Right renal pelvis (tissue), 4 donors: ENCODE measurements at regions not wholly inside any gene's neighbourhood (a gene's known extent, or its start where the extent isn't known, plus 50 kb on each side); places are given as distances from the start of the nearest gene placed in this dataset.

Experiments
- DNase-seq, 4 donors: peaks; one replicate each; pipeline ENCODE4 v3.0.0-alpha.2; 2013; ENCODE audit warnings: low read depth in 4 of 4, low spot score in 3 of 4, missing footprints in 1 of 4

DNA sequence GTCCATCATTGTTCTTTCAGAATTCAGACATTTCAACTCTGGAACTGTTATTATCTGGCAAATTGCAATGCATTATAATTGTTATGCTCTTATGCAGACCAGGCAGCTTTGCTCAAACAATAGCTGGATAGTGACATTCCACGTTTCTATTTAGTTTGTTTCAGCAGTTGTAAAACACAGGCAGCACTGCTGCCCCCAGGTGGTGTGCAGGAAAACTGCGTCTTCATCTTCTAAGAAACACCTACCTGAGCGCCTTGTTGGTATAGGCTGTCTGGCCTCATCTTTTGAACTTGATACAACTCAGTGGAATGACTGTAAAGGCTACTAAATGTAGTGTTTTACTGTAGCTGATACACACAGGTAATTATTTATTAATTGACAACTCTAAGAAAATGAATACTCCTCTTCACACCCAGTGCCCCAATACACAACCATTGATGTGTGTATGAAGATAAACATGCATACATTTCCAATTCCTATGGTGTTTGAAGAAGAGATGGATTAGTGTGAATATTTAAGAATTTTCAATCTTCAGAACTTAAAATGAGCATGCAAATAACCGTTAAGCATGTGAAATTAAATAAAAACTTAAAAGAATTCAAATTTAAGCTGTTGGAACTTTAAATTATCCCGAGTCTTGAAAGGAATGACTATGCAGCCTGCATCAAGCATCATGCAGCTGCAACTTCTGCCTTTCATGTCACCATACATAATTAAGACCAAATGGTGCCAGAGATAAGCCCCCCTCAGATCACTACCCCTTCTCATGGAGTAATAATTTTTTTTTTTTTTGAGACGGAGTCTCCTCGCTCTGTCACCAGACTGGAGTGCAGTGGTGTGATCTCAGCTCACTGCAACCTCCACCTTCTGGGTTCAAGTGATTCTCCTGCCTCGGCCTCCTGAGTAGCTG is 85.6 kb downstream of the CD8B2 start:
- DNase-seq = no peak

DNA sequence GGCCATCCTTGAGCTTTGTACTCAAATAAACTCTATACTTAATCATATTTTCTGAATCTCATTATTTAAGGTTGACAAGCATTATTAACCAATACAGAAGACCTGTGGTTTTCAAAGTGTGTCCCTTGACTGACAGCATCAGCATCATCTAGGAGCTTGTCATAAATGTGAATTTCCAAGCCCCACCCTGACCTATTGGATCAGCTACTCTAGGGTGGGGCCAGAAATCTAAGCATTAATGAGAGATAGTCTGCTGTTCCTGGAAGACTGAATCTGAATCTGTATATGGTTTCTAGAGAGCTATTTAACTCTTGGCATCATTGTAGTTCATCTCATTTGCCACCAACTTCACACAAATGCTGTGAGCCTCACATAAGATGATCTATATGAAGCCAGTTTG is 86.6 kb downstream of the CD8B2 start:
- DNase-seq = no peak

DNA sequence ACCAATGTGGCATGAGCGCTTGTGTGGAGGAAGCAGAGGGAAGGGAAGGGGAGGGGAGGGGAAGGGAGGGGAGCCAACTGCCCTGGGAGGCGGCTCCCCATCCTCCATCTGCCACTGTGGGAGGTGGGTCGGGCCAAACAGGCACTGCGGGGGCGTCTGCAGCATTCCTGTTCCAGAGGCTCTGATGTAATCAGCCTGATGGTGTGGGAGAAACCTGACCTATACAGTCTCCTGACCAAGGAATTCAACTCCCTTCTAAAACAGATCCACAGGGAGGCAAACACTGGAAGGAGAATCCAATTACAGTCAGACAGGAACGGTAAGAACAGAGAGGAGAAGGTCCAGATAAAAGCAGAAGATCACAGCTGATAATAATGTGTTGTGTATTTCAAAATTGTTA is 88.8 kb downstream of the CD8B2 start:
- DNase-seq = peak; percentile 58 to 78 (median 72)

GRCh38 chr2:106577255-106577651 is 90.1 kb downstream of the CD8B2 start:
- no peak for DNase-seq

DNA sequence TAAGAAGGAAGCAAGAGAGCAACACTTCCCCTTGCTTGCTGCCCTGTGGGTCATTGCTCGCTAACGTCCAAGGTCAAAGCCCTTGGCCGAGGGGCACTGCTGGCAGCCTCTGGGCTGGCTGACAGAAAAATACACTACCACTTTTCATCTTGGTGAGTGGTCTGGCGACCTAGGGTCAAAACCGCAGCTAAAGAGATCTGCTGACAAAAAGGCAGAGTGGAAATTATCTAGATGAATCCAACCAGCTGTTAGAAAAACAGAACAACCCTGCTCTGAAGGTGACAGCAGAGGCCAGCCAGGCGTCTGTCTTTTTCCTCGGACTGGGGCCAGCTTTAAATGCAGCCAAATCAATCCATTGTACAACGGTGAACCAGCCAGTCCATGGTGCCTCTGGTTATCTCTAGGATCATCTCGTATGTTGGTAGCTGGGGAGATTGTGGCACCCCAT is 92.6 kb downstream of the CD8B2 start:
- DNase-seq = no peak

DNA sequence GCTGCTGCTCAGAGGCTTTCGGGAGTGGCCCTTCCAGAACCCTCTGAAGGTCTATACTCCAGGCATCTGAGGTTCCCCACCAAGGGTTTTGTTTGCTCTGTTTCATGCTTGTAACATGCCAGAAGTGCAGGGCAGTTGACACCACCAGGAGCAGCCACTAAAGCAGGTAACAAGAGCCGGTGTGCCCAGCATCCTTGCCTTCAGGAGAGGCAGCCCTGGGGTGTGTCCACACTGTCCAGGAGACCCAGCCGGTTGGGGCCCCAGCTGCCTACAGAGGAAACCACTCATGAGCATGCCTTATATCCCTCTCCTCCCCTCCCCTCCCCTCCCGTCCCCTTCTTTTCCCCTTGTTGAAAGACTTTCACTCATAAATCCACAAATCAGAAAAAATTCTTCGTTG is 93.1 kb downstream of the CD8B2 start:
- DNase-seq = no peak

DNA sequence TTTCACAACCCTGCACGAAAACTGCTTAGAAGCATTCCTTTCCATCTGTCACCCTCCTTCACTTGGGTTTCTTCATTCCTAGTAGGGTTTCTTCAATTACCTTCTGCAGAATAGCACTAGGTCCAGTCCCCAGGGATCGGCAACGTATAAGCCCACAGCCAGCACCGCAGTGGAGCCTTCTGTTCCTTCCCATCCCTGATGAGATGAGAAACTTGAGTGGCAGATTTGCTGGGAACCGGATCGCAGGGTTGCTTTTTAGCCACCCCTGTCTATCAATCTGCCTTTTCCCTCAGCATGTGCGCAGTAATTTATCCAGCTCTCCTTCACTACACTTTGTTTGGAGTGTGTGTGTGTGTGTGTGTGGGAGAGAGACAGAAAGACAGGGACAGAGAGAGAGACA is 94.2 kb downstream of the CD8B2 start:
- no peak for DNase-seq

DNA sequence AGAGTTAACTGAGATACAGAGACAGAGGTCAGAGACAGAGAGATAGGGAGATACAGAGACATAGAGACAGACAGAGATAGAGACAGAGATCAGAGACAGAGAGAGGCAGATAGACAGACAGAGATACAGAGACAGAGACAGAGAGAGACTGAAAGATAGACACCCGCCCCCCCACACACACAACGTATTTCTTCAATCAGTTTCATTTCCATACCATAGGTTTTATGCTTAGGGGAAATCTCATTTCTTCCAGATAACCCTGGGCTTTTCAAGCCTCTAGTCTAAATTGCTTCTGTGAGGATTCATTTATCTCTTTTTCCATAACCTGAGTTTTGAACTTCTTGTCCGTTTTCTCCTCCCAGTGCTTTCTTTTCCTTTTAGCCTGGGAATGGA is 94.6 kb downstream of the CD8B2 start:
- DNase-seq = no peak

DNA sequence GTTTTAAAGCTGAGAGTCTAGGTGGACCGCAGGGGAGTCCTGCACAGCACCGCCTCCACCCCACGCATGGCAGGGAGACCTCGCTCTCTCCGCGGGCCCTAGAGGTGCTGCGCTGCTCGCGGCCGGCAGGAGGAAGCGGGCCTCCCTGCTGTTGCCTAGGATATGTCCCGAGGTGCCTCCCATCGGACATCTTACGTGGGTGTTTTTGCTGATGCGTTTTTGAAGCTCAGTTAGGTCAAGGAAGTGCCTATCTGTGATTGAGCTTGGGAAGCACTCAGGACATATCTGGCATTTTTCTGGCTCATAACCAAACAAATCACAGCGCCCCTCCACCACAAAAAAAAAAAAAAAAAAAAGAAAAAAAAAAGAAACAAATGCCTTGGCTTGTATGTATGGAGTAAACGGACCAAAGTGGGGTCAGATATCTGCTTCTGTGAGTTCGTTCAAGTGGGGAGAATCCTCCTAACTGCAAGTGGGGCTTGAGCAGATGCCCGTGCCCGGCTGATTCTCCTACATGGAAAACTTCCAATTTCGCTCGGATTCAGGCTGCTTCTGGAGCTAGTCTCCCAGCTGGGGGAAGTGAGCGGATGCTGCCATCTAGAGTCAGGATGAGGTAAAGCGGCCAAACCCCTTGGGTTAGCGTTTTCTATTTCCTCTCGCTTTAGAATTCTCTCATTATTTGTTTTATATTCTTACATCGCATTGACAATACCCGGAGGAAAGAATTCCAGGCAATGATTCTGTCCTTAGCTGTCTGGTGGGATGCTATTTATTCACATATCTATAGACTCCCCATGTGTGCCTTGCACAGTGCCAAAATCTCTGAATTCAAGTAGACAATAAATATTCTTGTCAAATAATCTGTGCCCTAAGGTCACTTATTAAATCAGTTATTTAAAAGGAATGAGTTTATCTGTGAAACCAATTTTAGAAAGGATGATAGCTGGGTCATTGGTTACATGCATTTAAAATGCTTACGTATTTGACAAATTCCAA is 95.3 kb downstream of the CD8B2 start:
- DNase-seq = peak; percentile 78 to 85 (median 78)

- DNase-seq = no peak
These were observed 97.3 kb downstream of the CD8B2 start for GRCh38 chr2:106584304-106584954.

DNA sequence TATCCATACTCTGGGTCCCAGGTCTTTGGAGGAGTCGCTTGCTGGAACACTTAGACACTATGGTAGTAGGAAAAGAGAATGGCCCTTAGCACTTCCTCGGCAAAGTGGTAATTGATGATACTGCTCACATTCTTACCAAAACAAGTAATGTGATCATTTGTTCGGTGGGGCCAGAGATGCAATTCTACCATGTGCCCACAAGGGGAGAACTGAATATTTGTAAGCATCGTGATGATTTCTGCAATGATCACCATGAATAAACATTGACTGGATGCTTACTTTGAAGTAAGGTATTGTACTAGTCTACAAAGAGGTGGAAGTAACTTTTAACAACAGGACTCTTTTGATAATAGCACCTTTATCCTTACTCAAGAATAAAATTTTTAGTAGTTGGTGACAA is 109.7 kb downstream of the CD8B2 start:
- DNase-seq = no peak

DNA sequence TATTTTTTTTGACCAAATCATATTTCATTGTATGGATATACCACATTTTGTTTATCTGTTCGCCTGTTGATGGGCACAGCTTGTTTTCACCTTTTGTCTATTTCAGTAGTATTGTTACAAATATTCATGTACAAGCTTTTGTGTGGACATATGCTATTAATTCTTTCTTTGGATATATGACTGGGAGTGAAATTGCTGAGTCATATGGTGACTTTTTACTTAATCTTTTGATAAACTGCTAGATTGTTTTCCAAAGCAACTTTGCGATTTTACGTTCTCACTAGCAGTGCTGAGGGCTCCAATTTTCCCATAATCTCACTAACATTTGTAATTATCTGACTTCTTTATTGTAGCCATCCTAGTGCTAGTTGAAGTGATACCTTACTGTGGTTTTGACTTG is 112.4 kb downstream of the CD8B2 start:
- no peak for DNase-seq

GRCh38 chr2:106602042-106602441 is 114.9 kb downstream of the CD8B2 start:
- no peak for DNase-seq

DNA sequence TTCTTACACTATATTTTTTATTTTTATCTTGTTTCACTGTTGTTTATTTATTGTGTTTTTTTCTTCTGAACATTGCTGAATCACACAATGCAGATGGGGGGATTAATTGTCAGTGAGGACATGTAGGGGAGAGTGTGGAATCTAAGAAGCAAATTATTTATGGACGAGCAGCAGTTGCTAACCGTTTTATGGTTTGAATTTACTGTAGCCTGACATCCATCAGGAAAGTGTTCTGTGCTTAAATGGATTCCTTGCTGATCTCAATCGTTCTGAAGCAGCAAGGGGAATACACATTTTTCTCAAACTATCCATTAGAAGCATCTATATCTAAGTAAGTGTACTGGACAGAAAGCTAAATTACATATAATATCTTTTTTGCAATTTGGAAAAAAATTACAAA is 119.5 kb downstream of the CD8B2 start:
- DNase-seq = peak in 1 of 4 donors; percentile 6

DNA sequence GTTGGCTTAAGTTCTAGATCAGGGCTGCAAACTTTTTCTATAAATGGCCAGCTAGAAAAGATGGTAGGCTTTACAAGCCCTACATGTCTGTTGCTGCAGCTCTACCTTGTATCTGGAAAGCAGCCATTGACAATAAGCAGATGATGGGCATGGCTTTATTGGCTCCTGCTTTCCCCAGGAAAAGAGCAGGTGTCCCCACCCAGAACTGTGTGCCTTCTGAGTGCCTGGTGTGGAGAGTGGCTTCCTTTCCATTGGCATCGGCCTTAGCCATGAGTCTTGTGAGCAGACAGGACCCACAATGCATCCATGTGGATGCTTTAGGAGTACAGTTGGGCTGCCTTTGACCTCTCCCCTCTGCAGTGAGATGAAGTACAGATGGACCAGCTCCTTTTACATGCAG is 120.2 kb downstream of the CD8B2 start:
- DNase-seq = peak in 1 of 4 donors; percentile 31

GRCh38 chr2:106609780-106610179 is 122.6 kb downstream of the CD8B2 start:
- DNase-seq = no peak

DNA sequence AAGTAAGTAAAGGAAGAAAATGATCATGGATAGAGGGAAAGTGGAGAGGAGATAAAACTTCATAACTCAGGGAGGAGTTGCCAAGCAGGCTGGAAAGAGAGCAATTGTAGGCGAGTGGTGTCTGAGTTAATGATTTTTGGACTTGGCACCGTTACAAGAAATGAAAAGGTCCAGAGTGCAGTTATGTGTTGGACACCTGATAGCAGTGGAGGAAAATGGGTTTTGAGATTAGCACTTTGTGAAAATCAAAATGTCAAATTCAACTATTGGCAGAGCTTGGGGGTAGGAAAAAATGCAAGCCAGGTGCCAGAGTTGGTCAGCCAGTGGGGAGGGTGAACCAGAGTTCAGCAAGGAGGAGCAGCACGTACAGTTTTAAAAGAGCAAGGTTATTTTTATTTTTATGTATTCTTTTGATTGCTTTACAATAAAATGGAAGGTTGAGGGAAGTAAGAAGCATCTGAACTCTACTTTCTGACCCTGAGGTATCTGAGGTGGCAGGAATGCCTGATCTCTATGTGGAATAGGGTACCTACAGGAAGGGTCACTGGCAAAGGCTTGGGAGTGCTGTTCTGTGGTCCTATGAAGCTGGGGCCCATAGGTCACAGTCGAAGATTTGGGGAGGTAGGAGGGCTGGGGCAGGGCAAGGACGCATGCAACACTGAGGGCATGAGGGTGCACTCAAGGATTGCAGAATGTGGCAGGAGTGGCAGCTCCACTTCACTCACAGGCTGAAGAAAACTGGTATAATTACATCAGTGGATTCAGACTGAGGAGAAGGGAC is 127.5 kb downstream of the CD8B2 start:
- peak in 2 of 4 donors; percentile 26 to 40 for DNase-seq

DNA sequence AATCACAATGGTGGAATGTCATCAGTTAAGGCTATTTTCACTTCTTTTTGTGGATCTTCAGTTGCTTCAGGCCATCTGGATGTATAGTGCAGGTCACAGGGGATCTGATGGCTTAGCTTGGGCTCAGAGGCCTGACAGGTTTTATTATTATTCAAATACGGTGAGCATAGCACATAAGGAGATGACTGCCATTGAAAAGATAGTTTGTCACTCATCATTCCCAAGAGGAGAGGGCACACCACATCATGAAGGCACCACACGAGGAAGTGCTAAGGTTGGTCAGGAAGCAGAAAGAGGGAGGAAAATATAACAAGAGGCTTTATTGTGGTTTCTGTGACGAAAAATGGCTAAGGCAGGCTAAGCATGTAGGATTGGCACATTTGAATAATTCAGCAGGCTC is 131.4 kb downstream of the CD8B2 start:
- no peak for DNase-seq

GRCh38 chr2:106623456-106623855 is 136.3 kb downstream of the CD8B2 start:
- no peak for DNase-seq

DNA sequence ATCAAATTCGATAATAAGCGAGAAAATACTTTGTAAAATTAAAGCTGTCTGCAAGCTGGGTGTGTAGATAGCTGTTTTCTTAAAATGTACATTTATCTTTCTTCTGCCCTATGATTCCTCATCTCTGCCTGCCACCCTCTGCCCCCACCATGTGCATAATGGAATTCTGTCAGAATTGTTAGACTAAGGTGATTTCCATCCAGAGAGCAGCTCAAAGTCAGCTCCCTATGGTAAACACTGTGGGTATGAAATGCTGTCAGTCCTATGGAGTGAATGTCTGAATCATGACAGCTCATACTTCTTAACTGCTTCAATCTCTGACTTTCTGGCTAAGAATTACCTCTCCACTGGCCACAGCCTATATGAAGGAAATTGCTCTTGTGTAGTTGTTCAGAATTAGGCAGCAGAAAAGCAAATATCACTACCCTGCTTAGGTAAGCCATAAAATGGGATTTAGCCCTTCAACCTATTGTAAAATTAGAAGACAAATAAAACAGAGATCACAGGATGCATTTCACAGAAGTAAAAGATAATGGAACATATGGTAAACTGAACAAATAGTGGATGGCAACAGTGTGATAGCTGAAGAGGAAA is 137.7 kb downstream of the CD8B2 start:
- DNase-seq = no peak
